D721Med (cell line): ENCODE measurements at regions not wholly inside any gene's neighbourhood (a gene's known extent, or its start where the extent isn't known, plus 50 kb on each side); places are given as distances from the start of the nearest gene placed in this dataset.
"Not testable (repeated sequence)": the region's sequence is repeated elsewhere in the genome, so short reads cannot be mapped to it uniquely, and the experiment has no call there.

ENCODE experiments used
- DNase-seq: peaks from one replicate; pipeline ENCODE4 v3.0.0; 2011; ENCODE audit warnings: low spot score; ENCODE audit not compliant: insufficient read length
- FAIRE-seq: peaks from 2 replicates; lab custom pipeline; 2011; peaks lifted over from hg19 to GRCh38; lab: Jason Lieb, UNC
- CTCF ChIP-seq: IDR thresholded peaks from 2 replicates; pipeline ENCODE4 v1.5.1; 2012; ENCODE audit warnings: mild to moderate bottlenecking, control low read depth; ENCODE audit not compliant: insufficient read depth; ENCODE audit errors: missing control alignments

DNA sequence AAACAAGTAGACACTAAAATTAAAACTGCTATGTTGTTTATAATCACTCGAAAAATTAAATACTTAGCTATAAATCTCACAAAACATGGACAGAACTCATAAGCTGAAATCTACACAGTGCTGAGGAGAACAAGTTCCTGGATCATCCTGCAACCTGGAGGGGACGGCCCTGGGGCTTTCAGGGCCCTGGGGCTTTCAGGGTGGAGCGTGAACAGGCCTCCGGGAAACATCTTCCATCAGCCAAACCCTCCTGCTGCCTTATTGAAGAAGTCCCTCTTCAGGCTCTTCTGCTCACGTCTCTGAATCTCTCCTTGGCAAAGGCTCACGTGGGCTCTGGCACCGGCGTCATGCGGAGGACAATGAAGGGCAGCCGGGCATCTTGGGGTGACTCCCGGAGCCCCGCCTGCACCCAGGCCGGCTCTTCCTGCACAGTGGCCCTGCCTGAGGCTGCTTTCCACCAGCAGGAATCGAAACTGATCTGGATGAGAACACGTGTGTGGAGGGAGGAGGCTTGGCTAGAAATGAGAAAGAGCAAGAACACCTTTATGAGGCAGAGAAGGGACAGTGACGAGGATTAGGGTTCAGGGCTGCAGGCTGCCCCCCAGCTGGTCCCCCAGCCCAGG lies 127.3 kb downstream of the CDRT15L2 start:
- FAIRE-seq (no peak), DNase-seq (no peak)
- no peak for TF ChIP-seq CTCF

DNA sequence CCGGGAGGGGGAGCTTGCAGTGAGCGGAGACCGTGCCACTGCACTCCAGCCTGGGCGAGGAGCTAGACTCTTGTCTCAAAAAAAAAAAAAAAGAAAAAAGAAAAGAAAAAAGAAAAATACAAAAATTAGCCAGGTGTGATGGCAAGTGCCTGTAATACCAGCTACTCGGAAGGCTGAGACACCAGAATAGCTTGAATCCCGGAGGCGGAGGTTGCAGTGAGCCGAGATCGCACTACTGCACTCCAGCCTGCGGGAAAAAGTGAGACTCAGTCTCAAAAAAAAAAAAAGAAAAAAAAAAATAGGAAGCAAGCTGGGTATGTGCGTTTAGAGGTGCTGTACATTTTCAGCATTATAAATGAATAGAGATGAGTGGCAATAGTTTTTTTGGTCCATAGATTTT lies 129.3 kb downstream of the CDRT15L2 start:
- not testable (repeated sequence) for FAIRE-seq, DNase-seq

GRCh38 chr17:20716481-20716880 lies 137.0 kb downstream of the CDRT15L2 start:
- FAIRE-seq, result not testable (repeated sequence)

DNA sequence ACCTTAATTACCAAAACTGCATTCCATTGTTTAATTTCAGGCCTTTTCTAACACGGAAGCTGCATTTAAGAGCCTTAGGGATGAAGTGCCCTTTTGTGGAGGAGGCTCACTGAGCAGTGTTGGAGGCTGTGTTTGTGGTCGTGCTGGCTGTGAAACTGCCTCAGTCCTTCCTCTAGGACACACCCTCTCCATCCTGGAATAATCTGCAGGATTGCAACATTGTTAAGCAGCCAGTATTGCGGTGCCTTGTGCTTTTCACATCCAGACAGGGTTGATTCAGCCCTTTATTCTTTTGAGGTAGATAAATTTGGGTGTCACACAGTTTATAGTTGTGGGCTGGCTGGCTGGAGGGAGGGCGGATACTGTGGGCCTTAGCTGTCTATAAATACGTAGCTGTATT lies 141.6 kb downstream of the CDRT15L2 start:
- no peak for TF ChIP-seq CTCF
- DNase-seq (no peak), FAIRE-seq (no peak)

More at GRCh38 chr17:20716481-20716880, 137.0 kb downstream of the CDRT15L2 start:
- DNase-seq, result not testable (repeated sequence)

DNA sequence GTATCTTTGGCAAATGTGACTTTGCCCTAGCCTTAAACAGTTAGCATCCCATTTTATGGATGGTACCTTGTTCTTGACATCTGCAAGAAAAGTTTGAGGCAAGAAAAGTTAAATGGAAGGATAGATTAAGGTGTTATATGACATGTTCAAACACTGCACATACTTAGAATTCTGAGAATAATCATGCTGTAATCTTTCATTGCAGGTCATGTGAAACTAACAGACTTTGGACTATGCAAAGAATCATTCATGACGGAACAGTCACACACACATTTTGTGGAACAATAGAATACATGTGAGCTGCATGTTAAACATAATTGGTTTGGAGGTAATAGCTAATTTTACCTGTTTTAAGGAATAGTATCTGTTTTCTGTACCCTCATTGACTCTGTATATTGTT lies 144.9 kb downstream of the CDRT15L2 start:
- DNase-seq, FAIRE-seq: not testable (repeated sequence)

GRCh38 chr17:20727201-20727600 lies 147.7 kb downstream of the CDRT15L2 start:
- FAIRE-seq, result not testable (repeated sequence)

GRCh38 chr17:20728181-20728580 lies 148.7 kb downstream of the CDRT15L2 start:
- DNase-seq, result no peak
- no peak for TF ChIP-seq CTCF
- no peak for FAIRE-seq

More at GRCh38 chr17:20727201-20727600, 147.7 kb downstream of the CDRT15L2 start:
- not testable (repeated sequence) for DNase-seq

- DNase-seq, FAIRE-seq: not testable (repeated sequence)
Observed at GRCh38 chr17:20731131-20731530, 151.6 kb downstream of the CDRT15L2 start.

- FAIRE-seq (no peak), DNase-seq (no peak)
- no peak for TF ChIP-seq CTCF
Observed at GRCh38 chr17:20733923-20734322, 154.4 kb downstream of the CDRT15L2 start.

DNA sequence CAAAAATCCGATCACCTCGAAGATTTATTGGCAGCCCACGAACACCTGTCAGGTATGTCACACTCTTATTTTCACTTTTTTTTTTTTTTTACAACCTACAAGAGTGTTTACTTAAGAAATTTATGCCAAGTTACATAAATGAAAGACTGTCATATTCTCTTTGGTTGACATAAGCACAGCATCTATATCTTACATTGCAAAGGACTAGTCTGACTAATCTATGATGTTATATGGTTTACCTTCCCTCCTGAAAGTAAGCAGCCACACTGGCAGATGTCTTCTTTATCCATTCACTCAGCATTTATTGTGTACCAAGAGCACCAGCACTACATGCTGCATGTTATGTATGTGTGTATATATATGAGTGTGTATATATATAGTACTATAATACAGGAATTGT lies 156.3 kb downstream of the CDRT15L2 start:
- DNase-seq, result no peak
- TF ChIP-seq CTCF, result no peak
- FAIRE-seq, result no peak

- DNase-seq, FAIRE-seq: not testable (repeated sequence)
Observed at GRCh38 chr17:20737636-20738035, 158.1 kb downstream of the CDRT15L2 start.
